Right lobe of liver (tissue), 4 donors: ENCODE measurements at regions not wholly inside any gene's neighbourhood (a gene's known extent, or its start where the extent isn't known, plus 50 kb on each side); places are given as distances from the start of the nearest gene placed in this dataset.

Source experiments
- CTCF ChIP-seq, 4 donors: fragments of 200-600 bp in 3 of 4; fragments of 450-650 bp in 1 of 4; IDR thresholded peaks; one replicate each; pipeline versions ENCODE4 v1.5.1 to v1.8.0; 2016 to 2022; ENCODE audit warnings: antibody characterized with exemption in 4 of 4, mild to moderate bottlenecking in 2 of 4
- POLR2A ChIP-seq: fragments of 450-650 bp; IDR thresholded peaks from one replicate; pipeline ENCODE4 v1.6.1; 2017; ENCODE audit warnings: antibody characterized with exemption, mild to moderate bottlenecking
- donor health status: DM: no; HTN: no; CAD: no.
- donor health status: DM: no; HTN: no; CAD: no.
- donor health status: DM: no; HTN: yes; CAD: no.

GRCh38 chr4:143127621-143128020 is 57.1 kb upstream of the USP38 start:
- TF ChIP-seq CTCF (IDR thresholded peaks at IDR 0.05) (no peak), POLR2A (no peak)
